IMR-90 (cell line): ENCODE measurements at regions not wholly inside any gene's neighbourhood (a gene's known extent, or its start where the extent isn't known, plus 50 kb on each side); places are given as distances from the start of the nearest gene placed in this dataset.

ENCODE experiments used
- ATAC-seq: fragments of 200-7000 bp; cut with Tn5 transposase; 2 replicates; pipeline ENCODE4 v1.9.1; 2020; ENCODE audit warnings: low read depth, mild to moderate bottlenecking, moderate library complexity
- BruUV-seq: library from RNA; stranded (reverse); fragments of 400-500 nt; replicated peaks from 2 replicates; lab custom pipeline; 2021; lab: Mats Ljungman, UMichigan
- CTCF ChIA-PET: fragments of 300-600 bp; formaldehyde crosslinking; extraction: SDS; loops from one replicate; lab custom pipeline; 2021; ENCODE audit warnings: antibody characterized with exemption; lab: Yijun Ruan, JAX
- POLR2A ChIA-PET: fragments of 300-600 bp; sonication (Branson Sonifier 250); formaldehyde crosslinking; loops from one replicate; lab custom pipeline; 2022; ENCODE audit warnings: antibody characterized with exemption; ENCODE audit not compliant: unreplicated experiment; lab: Charles Lee
- DNase-seq: peaks from one replicate; pipeline ENCODE4 v3.0.0; 2013
- H2AFZ ChIP-seq: replicated peaks from 2 replicates; pipeline ENCODE3; 2013; ENCODE audit warnings: low read length, mild to moderate bottlenecking; ENCODE audit not compliant: poor library complexity
- H2AK5ac ChIP-seq: 2 replicates; pipeline ENCODE4 v1.6.1; 2013; ENCODE audit warnings: low read depth, low read length, inconsistent platforms
- H2AK9ac ChIP-seq: replicated peaks from 2 replicates; pipeline ENCODE3; 2013; ENCODE audit warnings: mild to moderate bottlenecking, low read depth, low read length, moderate library complexity; ENCODE audit not compliant: poor library complexity
- H2BK120ac ChIP-seq: 2 replicates; pipeline ENCODE4 v1.6.1; 2013; ENCODE audit warnings: low read depth, low read length, inconsistent platforms
- H2BK15ac ChIP-seq: 3 replicates; pipeline ENCODE4 v1.6.1; 2013; ENCODE audit warnings: low read depth, low read length, inconsistent platforms
- H2BK20ac ChIP-seq: 2 replicates; pipeline ENCODE4 v1.6.1; 2013; ENCODE audit warnings: low read depth, mild to moderate bottlenecking, inconsistent platforms, low read length, moderate library complexity
- H2BK5ac ChIP-seq: 2 replicates; pipeline ENCODE4 v1.6.1; 2013; ENCODE audit warnings: mild to moderate bottlenecking, low read depth, low read length, inconsistent platforms; ENCODE audit not compliant: poor library complexity, severe bottlenecking
- H3K14ac ChIP-seq: replicated peaks from 2 replicates; pipeline ENCODE4 v1.6.1; 2013; ENCODE audit warnings: low read depth, low read length, inconsistent platforms
- H3K18ac ChIP-seq: 2 replicates; pipeline ENCODE4 v1.6.1; 2013; ENCODE audit warnings: low read depth, low read length, control low read depth
- H3K23ac ChIP-seq: 2 replicates; pipeline ENCODE4 v1.6.1; 2013; ENCODE audit warnings: low read depth, low read length, inconsistent platforms
- H3K27ac ChIP-seq: 2 replicates; pipeline ENCODE4 v1.5.1; 2013; ENCODE audit warnings: mild to moderate bottlenecking, control low read depth, low read length; ENCODE audit not compliant: insufficient read depth
- H3K27me3 ChIP-seq: 2 replicates; pipeline ENCODE4 v1.6.1; 2013; ENCODE audit warnings: low read length; ENCODE audit not compliant: control insufficient read depth, insufficient read depth
- H3K36me3 ChIP-seq: 2 replicates; pipeline ENCODE4 v1.6.1; 2013; ENCODE audit warnings: low read length, mixed read lengths; ENCODE audit not compliant: control insufficient read depth, insufficient read depth
- H3K4ac ChIP-seq: 2 replicates; pipeline ENCODE4 v1.6.1; 2013; ENCODE audit warnings: low read depth, low read length, inconsistent platforms
- H3K4me1 ChIP-seq: 2 replicates; pipeline ENCODE4 v1.6.1; 2013; ENCODE audit warnings: low read length, mixed read lengths; ENCODE audit not compliant: control insufficient read depth, insufficient read depth
- H3K4me2 ChIP-seq: 2 replicates; pipeline ENCODE4 v1.6.1; 2013; ENCODE audit warnings: low read depth, mild to moderate bottlenecking, control low read depth, low read length, moderate library complexity
- H3K4me3 ChIP-seq: 2 replicates; pipeline ENCODE4 v1.5.1; 2013; ENCODE audit warnings: low read depth, mild to moderate bottlenecking, control low read depth, low read length, moderate library complexity; ENCODE audit not compliant: insufficient read depth
- H3K56ac ChIP-seq: 2 replicates; pipeline ENCODE4 v1.6.1; 2013; ENCODE audit warnings: low read length, inconsistent platforms; ENCODE audit not compliant: insufficient read depth; ENCODE audit errors: extremely low read depth
- H3K79me1 ChIP-seq, 2 experiments: 2 replicates each; pipeline ENCODE4 v1.6.1; 2013; ENCODE audit warnings: low read length in 2 of 2, inconsistent platforms in 1 of 2, low read depth in 1 of 2
- H3K9ac ChIP-seq: 2 replicates; pipeline ENCODE4 v1.6.1; 2013; ENCODE audit warnings: low read depth, low read length, control low read depth
- H3K9me1 ChIP-seq: 2 replicates; pipeline ENCODE4 v1.6.1; 2013; ENCODE audit warnings: low read length, inconsistent platforms; ENCODE audit not compliant: insufficient read depth
- H3K9me3 ChIP-seq: 2 replicates; pipeline ENCODE4 v1.6.1; 2013; ENCODE audit warnings: low read length; ENCODE audit not compliant: control insufficient read depth, insufficient read depth
- H4K20me1 ChIP-seq: 2 replicates; pipeline ENCODE4 v1.6.1; 2013; ENCODE audit warnings: low read length, inconsistent platforms; ENCODE audit not compliant: insufficient read depth
- H4K5ac ChIP-seq: 2 replicates; pipeline ENCODE4 v1.6.1; 2013; ENCODE audit warnings: mild to moderate bottlenecking, low read depth, low read length, control low read depth
- H4K8ac ChIP-seq, 2 experiments: 2 replicates each; pipeline ENCODE4 v1.6.1; 2013; ENCODE audit warnings: low read depth in 2 of 2, low read length in 2 of 2, control low read depth in 1 of 2, inconsistent platforms in 1 of 2
- H4K91ac ChIP-seq: 2 replicates; pipeline ENCODE4 v1.6.1; 2013; ENCODE audit warnings: low read depth, low read length, inconsistent platforms; ENCODE audit not compliant: insufficient read depth
- BHLHE40 ChIP-seq: fragments of 150-350 bp; IDR thresholded peaks from 2 replicates; pipeline ENCODE4 v1.6.1; 2016; ENCODE audit warnings: mild to moderate bottlenecking, low read depth, low read length
- CEBPB ChIP-seq: IDR thresholded peaks from 2 replicates; pipeline ENCODE4 v1.6.1; 2012; ENCODE audit warnings: low read depth, low read length, improper control_type of control experiment
- CHD1 ChIP-seq: IDR thresholded peaks from 2 replicates; pipeline ENCODE4 v1.6.1; 2012; ENCODE audit warnings: low read depth, low read length, improper control_type of control experiment
- FOS ChIP-seq: fragments of 150-350 bp; IDR thresholded peaks from 2 replicates; pipeline ENCODE4 v1.6.1; 2016; ENCODE audit warnings: low read depth, low read length
- MAFK ChIP-seq: IDR thresholded peaks from 2 replicates; pipeline ENCODE4 v1.6.1; 2012; ENCODE audit warnings: low read depth, low read length, improper control_type of control experiment
- MAZ ChIP-seq: IDR thresholded peaks from 2 replicates; pipeline ENCODE4 v1.6.1; 2012; ENCODE audit warnings: low read depth, mild to moderate bottlenecking, low read length, improper control_type of control experiment, moderate library complexity, borderline replicate concordance
- MXI1 ChIP-seq: IDR thresholded peaks from 2 replicates; pipeline ENCODE4 v1.6.1; 2012; ENCODE audit warnings: low read depth, mild to moderate bottlenecking, low read length, moderate library complexity, borderline replicate concordance
- NFE2L2 ChIP-seq: fragments of 150-350 bp; IDR thresholded peaks from 2 replicates; pipeline ENCODE4 v1.6.1; 2016; ENCODE audit warnings: low read depth, mild to moderate bottlenecking, low read length
- POLR2A ChIP-seq: IDR thresholded peaks from 2 replicates; pipeline ENCODE4 v1.6.1; 2012; ENCODE audit warnings: mild to moderate bottlenecking, low read depth, low read length
- RAD21 ChIP-seq: IDR thresholded peaks from 2 replicates; pipeline ENCODE4 v1.6.1; 2012; ENCODE audit warnings: low read length, improper control_type of control experiment
- RCOR1 ChIP-seq: IDR thresholded peaks from 2 replicates; pipeline ENCODE4 v1.6.1; 2012; ENCODE audit warnings: mild to moderate bottlenecking, low read length, improper control_type of control experiment; ENCODE audit not compliant: insufficient replicate concordance
- RFX5 ChIP-seq: IDR thresholded peaks from 2 replicates; pipeline ENCODE4 v1.8.0; 2012; ENCODE audit warnings: low read depth, mild to moderate bottlenecking, low read length, moderate library complexity
- SMC3 ChIP-seq: fragments of 150-350 bp; IDR thresholded peaks from 2 replicates; pipeline ENCODE4 v1.6.1; 2016; ENCODE audit warnings: low read depth, mild to moderate bottlenecking, antibody characterized with exemption, low read length, moderate library complexity
- WGBS, 2 experiments: methylation state at CpG; one replicate each; pipeline versions ENCODE4 v1.1.5 to v1.1.7; 2013; ENCODE audit warnings: missing lambda C conversion rate in 2 of 2; ENCODE audit not compliant: insufficient read length in 1 of 2; ENCODE audit errors: extremely low coverage in 2 of 2; 5-methylcytosine and 5-hydroxymethylcytosine counted together
- dilution Hi-C: fragments of 300-500 bp; cut with HindIII; formaldehyde crosslinking; loops from one replicate; pipeline ENCODE4 v1.14.3; 2018; ENCODE audit warnings: low sequenced_read_pairs; ENCODE audit not compliant: unreplicated experiment
- in situ Hi-C: fragments of 300-500 bp; cut with MboI; formaldehyde crosslinking; loops from 3 replicates; pipeline ENCODE4 v1.14.3; 2019; ENCODE audit warnings: low sequenced_read_pairs, inconsistent platforms, mixed read lengths
- intact Hi-C: fragments of 100-400 bp; cut with micrococcal nuclease; formaldehyde crosslinking; loops from 2 replicates; pipeline ENCODE4 v1.10.0; 2022
- TF ChIP-seq, protein P1 (sequence below): fragments of 150-350 bp; IDR thresholded peaks from 2 replicates; pipeline ENCODE4 v1.6.1; 2017; ENCODE audit warnings: mild to moderate bottlenecking, antibody characterized with exemption, low read length, low read depth
- TF ChIP-seq, protein P2 (sequence below): fragments of 150-350 bp; IDR thresholded peaks from 2 replicates; pipeline ENCODE4 v1.6.1; 2016; ENCODE audit warnings: low read depth, mild to moderate bottlenecking, low read length, moderate library complexity, borderline replicate concordance
- TF ChIP-seq, protein P3 (sequence below): conservative IDR thresholded peaks from 2 replicates; pipeline ENCODE4 v1.5.1; 2012; ENCODE audit warnings: mild to moderate bottlenecking, low read depth, low read length, improper control_type of control experiment

DNA sequence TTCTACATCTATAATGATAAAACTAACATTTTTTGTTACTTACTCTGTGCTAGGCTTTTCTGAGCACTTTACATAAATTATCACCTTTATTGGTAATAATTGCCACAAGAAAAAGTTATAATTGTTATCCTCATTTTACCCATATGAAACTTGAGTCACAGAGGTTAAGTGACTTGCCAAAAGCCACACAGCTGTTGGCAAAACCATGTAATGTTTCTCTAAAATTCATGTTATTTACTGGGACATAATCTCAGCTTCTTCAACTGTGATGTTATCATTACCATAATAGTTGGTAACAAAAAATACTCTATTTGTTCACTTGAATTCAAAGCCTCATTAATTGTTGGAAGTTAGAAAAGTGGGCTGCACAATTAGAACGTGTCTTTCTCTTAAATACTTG is 437.3 kb downstream of the BRINP1 start:
- ChIA-PET CTCF (no interaction called here), POLR2A (no interaction called here)
- H3K4me3 ChIP-seq: no peak overlapping the region
- H3K9me3 ChIP-seq: peaks cover 6% of the 10 kb centered on the region; the same call in 1 of the 2 replicates
- no peak overlapping the region for H3K4me2 ChIP-seq
- TF ChIP-seq RAD21 (no peak), CHD1 (no peak), POLR2A (no peak), NFE2L2 (no peak), RFX5 (no peak), MAZ (no peak), SMC3 (no peak), MAFK (no peak), RCOR1 (no peak), MXI1 (no peak), FOS (no peak), CEBPB (no peak), BHLHE40 (no peak)
- TF ChIP-seq, protein P1, sequence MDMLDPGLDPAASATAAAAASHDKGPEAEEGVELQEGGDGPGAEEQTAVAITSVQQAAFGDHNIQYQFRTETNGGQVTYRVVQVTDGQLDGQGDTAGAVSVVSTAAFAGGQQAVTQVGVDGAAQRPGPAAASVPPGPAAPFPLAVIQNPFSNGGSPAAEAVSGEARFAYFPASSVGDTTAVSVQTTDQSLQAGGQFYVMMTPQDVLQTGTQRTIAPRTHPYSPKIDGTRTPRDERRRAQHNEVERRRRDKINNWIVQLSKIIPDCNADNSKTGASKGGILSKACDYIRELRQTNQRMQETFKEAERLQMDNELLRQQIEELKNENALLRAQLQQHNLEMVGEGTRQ: no peak
- TF ChIP-seq, protein P2, sequence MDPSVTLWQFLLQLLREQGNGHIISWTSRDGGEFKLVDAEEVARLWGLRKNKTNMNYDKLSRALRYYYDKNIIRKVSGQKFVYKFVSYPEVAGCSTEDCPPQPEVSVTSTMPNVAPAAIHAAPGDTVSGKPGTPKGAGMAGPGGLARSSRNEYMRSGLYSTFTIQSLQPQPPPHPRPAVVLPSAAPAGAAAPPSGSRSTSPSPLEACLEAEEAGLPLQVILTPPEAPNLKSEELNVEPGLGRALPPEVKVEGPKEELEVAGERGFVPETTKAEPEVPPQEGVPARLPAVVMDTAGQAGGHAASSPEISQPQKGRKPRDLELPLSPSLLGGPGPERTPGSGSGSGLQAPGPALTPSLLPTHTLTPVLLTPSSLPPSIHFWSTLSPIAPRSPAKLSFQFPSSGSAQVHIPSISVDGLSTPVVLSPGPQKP: no peak
- TF ChIP-seq, protein P3, sequence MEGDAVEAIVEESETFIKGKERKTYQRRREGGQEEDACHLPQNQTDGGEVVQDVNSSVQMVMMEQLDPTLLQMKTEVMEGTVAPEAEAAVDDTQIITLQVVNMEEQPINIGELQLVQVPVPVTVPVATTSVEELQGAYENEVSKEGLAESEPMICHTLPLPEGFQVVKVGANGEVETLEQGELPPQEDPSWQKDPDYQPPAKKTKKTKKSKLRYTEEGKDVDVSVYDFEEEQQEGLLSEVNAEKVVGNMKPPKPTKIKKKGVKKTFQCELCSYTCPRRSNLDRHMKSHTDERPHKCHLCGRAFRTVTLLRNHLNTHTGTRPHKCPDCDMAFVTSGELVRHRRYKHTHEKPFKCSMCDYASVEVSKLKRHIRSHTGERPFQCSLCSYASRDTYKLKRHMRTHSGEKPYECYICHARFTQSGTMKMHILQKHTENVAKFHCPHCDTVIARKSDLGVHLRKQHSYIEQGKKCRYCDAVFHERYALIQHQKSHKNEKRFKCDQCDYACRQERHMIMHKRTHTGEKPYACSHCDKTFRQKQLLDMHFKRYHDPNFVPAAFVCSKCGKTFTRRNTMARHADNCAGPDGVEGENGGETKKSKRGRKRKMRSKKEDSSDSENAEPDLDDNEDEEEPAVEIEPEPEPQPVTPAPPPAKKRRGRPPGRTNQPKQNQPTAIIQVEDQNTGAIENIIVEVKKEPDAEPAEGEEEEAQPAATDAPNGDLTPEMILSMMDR: no peak
- no peak overlapping the region for H2BK5ac ChIP-seq
- H3K4ac ChIP-seq: no peak overlapping the region
- no peaks in the 10 kb centered on the region for H3K36me3 ChIP-seq
- dilution Hi-C loops: no loop called here
- H4K8ac ChIP-seq: no peak overlapping the region
- no peak overlapping the region for H2AK9ac ChIP-seq
- in situ Hi-C loops: no loop called here
- no TSS peak for BruUV-seq
- intact Hi-C loops: no loop called here
- no peak overlapping the region for H2BK15ac ChIP-seq
- no peaks in the 10 kb centered on the region for H3K79me1 ChIP-seq
- H4K5ac ChIP-seq: no peak overlapping the region
- H3K9me1 ChIP-seq: no peaks in the 10 kb centered on the region
- no peak overlapping the region for H3K56ac ChIP-seq
- no peak overlapping the region for H3K27ac ChIP-seq
- H2AFZ ChIP-seq: no peak overlapping the region
- H3K18ac ChIP-seq: no peak overlapping the region
- DNase-seq (no peak), ATAC-seq (no peak)
- no peak overlapping the region for H3K9ac ChIP-seq
- H3K14ac ChIP-seq: no peak overlapping the region
- no CpG with 5 or more reads among the region's 1 CpG for WGBS, 2 experiments
- H3K23ac ChIP-seq: no peak overlapping the region
- no peaks in the 10 kb centered on the region for H3K4me1 ChIP-seq
- no peak overlapping the region for H2BK120ac ChIP-seq
- no peak overlapping the region for H2AK5ac ChIP-seq
- H4K20me1 ChIP-seq: no peaks in the 10 kb centered on the region
- no peaks in the 10 kb centered on the region for H3K27me3 ChIP-seq
- H4K91ac ChIP-seq: no peak overlapping the region
- H2BK20ac ChIP-seq: no peak overlapping the region
